NCI-H774 (cell line): ENCODE measurements at regions not wholly inside any gene's neighbourhood (a gene's known extent, or its start where the extent isn't known, plus 50 kb on each side); places are given as distances from the start of the nearest gene placed in this dataset.

ENCODE experiments used
- DNase-seq: peaks from one replicate; lab custom pipeline; 2025; lab: John Stamatoyannopoulos, UW

- DNase-seq = no peak
These were observed 412.7 kb upstream of the ROBO2 start for GRCh38 chr3:76627236-76627635.

- DNase-seq = no peak
These were observed 408.6 kb upstream of the ROBO2 start for GRCh38 chr3:76631251-76631650.

- no peak for DNase-seq
These were observed 401.9 kb upstream of the ROBO2 start for GRCh38 chr3:76638006-76638405.

GRCh38 chr3:76643623-76644304, 396.1 kb upstream of the ROBO2 start:
- no peak for DNase-seq

- DNase-seq = no peak
These were observed 395.6 kb upstream of the ROBO2 start for GRCh38 chr3:76644305-76644675.

- DNase-seq = no peak
These were observed 394.2 kb upstream of the ROBO2 start for GRCh38 chr3:76645724-76646123.

GRCh38 chr3:76646921-76647562, 392.9 kb upstream of the ROBO2 start:
- no peak for DNase-seq

- no peak for DNase-seq
These were observed 388.1 kb upstream of the ROBO2 start for GRCh38 chr3:76651784-76652183.

GRCh38 chr3:76652524-76652923, 387.4 kb upstream of the ROBO2 start:
- no peak for DNase-seq

- DNase-seq = no peak
These were observed 386.2 kb upstream of the ROBO2 start for GRCh38 chr3:76653640-76654251.

- DNase-seq = no peak
These were observed 383.3 kb upstream of the ROBO2 start for GRCh38 chr3:76656531-76657070.

GRCh38 chr3:76657909-76658308, 382.0 kb upstream of the ROBO2 start:
- DNase-seq = no peak

- no peak for DNase-seq
These were observed 378.2 kb upstream of the ROBO2 start for GRCh38 chr3:76661527-76662250.

- DNase-seq = no peak
These were observed 375.1 kb upstream of the ROBO2 start for GRCh38 chr3:76664816-76665215.

GRCh38 chr3:76668653-76669052, 371.2 kb upstream of the ROBO2 start:
- DNase-seq = no peak

- DNase-seq = no peak
These were observed 370.6 kb upstream of the ROBO2 start for GRCh38 chr3:76669322-76669721.

- no peak for DNase-seq
These were observed 366.7 kb upstream of the ROBO2 start for GRCh38 chr3:76673171-76673570.

GRCh38 chr3:76679541-76679940, 360.4 kb upstream of the ROBO2 start:
- no peak for DNase-seq

- no peak for DNase-seq
These were observed 356.6 kb upstream of the ROBO2 start for GRCh38 chr3:76683256-76683655.

- no peak for DNase-seq
These were observed 355.0 kb upstream of the ROBO2 start for GRCh38 chr3:76684946-76685345.

GRCh38 chr3:76685858-76686257, 354.0 kb upstream of the ROBO2 start:
- DNase-seq = no peak

GRCh38 chr3:76687019-76687418, 352.9 kb upstream of the ROBO2 start:
- DNase-seq = no peak

- DNase-seq = no peak
These were observed 345.8 kb upstream of the ROBO2 start for GRCh38 chr3:76694063-76694462.
